WTC11 (cell line): ENCODE measurements at regions not wholly inside any gene's neighbourhood (a gene's known extent, or its start where the extent isn't known, plus 50 kb on each side); places are given as distances from the start of the nearest gene placed in this dataset.

Source experiments
- ESRRA ChIP-seq: sonication (generic); formaldehyde crosslinking; IDR thresholded peaks from 2 replicates; pipeline ENCODE4 v1.8.1; 2022; ENCODE audit warnings: mild to moderate bottlenecking, missing genetic modification reagents, borderline replicate concordance
- IRF2 ChIP-seq: sonication (generic); formaldehyde crosslinking; IDR thresholded peaks from 2 replicates; pipeline ENCODE4 v1.8.0; 2022; ENCODE audit warnings: low read depth, missing genetic modification reagents, borderline replicate concordance
- NR2C2 ChIP-seq: sonication (generic); formaldehyde crosslinking; IDR thresholded peaks from 2 replicates; pipeline ENCODE4 v1.8.0; 2022; ENCODE audit warnings: mild to moderate bottlenecking, missing genetic modification reagents
- SP1 ChIP-seq: sonication (generic); formaldehyde crosslinking; conservative IDR thresholded peaks from 2 replicates; pipeline ENCODE4 v1.8.1; 2022; ENCODE audit warnings: missing genetic modification reagents
- ZNF263 ChIP-seq: sonication (generic); formaldehyde crosslinking; IDR thresholded peaks from 2 replicates; pipeline ENCODE4 v1.8.1; 2022; ENCODE audit warnings: low read depth, mild to moderate bottlenecking, moderate library complexity, missing genetic modification reagents
- ZNF416 ChIP-seq: fragments of 250-450 bp; sonication (Bioruptor Pico); IDR thresholded peaks from 2 replicates; pipeline ENCODE4 v1.9.0; 2021; ENCODE audit warnings: mild to moderate bottlenecking, inconsistent platforms
- ZNF423 ChIP-seq: fragments of 250-450 bp; sonication (Bioruptor Pico); IDR thresholded peaks from 2 replicates; pipeline ENCODE4 v2.1.2; 2022; ENCODE audit warnings: mild to moderate bottlenecking, moderate library complexity
- TF ChIP-seq, protein P1 (sequence below): sonication (generic); formaldehyde crosslinking; IDR thresholded peaks from 2 replicates; pipeline ENCODE4 v1.8.0; 2022; ENCODE audit warnings: mild to moderate bottlenecking, missing genetic modification reagents
- TF ChIP-seq, protein P2 (sequence below): sonication (generic); formaldehyde crosslinking; IDR thresholded peaks from 2 replicates; pipeline ENCODE4 v1.8.1; 2022; ENCODE audit warnings: low read depth, mild to moderate bottlenecking, moderate library complexity, missing genetic modification reagents, borderline replicate concordance
- TF ChIP-seq, protein P3 (sequence below): fragments of 200-600 bp; IDR thresholded peaks from 2 replicates; pipeline ENCODE4 v1.8.0; 2022; ENCODE audit warnings: antibody characterized with exemption
- TF ChIP-seq, protein P4 (sequence below): sonication (generic); formaldehyde crosslinking; IDR thresholded peaks from 2 replicates; pipeline ENCODE4 v1.8.0; 2022; ENCODE audit warnings: mild to moderate bottlenecking, missing genetic modification reagents
- TF ChIP-seq, protein P5 (sequence below): sonication (generic); formaldehyde crosslinking; IDR thresholded peaks from 2 replicates; pipeline ENCODE4 v1.8.1; 2023; ENCODE audit warnings: mild to moderate bottlenecking, moderate library complexity, missing genetic modification reagents

DNA sequence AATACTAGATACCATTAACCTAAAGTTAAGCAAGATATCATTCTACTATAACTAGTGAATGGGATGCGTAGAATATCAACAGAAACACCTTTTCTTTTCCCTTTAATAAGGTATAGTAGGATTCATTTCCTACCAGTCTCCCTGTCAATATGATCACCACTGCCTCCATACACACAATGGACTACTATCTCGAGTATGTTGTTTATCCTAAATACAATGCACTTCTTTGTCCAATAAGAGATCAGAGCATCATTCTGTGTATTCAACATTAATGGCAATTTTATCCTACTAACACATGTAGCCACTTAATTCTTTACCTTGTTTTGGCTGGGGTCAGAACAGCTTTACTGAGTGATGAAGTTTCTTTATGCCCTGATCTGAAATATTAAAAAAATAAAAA lies 276.3 kb downstream of the TFEC start:
- TF ChIP-seq IRF2 (no peak), ZNF416 (CRISPR knock-in tag) (no peak), ZNF423 (no peak), SP1 (CRISPR knock-in tag) (no peak), ZNF263 (CRISPR knock-in tag) (no peak), NR2C2 (CRISPR knock-in tag) (no peak), ESRRA (CRISPR knock-in tag) (no peak)
- TF ChIP-seq, protein P1, sequence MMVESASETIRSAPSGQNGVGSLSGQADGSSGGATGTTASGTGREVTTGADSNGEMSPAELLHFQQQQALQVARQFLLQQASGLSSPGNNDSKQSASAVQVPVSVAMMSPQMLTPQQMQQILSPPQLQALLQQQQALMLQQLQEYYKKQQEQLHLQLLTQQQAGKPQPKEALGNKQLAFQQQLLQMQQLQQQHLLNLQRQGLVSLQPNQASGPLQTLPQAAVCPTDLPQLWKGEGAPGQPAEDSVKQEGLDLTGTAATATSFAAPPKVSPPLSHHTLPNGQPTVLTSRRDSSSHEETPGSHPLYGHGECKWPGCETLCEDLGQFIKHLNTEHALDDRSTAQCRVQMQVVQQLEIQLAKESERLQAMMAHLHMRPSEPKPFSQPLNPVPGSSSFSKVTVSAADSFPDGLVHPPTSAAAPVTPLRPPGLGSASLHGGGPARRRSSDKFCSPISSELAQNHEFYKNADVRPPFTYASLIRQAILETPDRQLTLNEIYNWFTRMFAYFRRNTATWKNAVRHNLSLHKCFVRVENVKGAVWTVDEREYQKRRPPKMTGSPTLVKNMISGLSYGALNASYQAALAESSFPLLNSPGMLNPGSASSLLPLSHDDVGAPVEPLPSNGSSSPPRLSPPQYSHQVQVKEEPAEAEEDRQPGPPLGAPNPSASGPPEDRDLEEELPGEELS (CRISPR knock-in tag): no peak
- TF ChIP-seq, protein P2, sequence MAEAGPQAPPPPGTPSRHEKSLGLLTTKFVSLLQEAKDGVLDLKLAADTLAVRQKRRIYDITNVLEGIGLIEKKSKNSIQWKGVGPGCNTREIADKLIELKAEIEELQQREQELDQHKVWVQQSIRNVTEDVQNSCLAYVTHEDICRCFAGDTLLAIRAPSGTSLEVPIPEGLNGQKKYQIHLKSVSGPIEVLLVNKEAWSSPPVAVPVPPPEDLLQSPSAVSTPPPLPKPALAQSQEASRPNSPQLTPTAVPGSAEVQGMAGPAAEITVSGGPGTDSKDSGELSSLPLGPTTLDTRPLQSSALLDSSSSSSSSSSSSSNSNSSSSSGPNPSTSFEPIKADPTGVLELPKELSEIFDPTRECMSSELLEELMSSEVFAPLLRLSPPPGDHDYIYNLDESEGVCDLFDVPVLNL: no peak
- TF ChIP-seq, protein P3, sequence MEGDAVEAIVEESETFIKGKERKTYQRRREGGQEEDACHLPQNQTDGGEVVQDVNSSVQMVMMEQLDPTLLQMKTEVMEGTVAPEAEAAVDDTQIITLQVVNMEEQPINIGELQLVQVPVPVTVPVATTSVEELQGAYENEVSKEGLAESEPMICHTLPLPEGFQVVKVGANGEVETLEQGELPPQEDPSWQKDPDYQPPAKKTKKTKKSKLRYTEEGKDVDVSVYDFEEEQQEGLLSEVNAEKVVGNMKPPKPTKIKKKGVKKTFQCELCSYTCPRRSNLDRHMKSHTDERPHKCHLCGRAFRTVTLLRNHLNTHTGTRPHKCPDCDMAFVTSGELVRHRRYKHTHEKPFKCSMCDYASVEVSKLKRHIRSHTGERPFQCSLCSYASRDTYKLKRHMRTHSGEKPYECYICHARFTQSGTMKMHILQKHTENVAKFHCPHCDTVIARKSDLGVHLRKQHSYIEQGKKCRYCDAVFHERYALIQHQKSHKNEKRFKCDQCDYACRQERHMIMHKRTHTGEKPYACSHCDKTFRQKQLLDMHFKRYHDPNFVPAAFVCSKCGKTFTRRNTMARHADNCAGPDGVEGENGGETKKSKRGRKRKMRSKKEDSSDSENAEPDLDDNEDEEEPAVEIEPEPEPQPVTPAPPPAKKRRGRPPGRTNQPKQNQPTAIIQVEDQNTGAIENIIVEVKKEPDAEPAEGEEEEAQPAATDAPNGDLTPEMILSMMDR: no peak
- TF ChIP-seq, protein P4, sequence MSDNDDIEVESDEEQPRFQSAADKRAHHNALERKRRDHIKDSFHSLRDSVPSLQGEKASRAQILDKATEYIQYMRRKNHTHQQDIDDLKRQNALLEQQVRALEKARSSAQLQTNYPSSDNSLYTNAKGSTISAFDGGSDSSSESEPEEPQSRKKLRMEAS (CRISPR knock-in tag): no peak
- TF ChIP-seq, protein P5, sequence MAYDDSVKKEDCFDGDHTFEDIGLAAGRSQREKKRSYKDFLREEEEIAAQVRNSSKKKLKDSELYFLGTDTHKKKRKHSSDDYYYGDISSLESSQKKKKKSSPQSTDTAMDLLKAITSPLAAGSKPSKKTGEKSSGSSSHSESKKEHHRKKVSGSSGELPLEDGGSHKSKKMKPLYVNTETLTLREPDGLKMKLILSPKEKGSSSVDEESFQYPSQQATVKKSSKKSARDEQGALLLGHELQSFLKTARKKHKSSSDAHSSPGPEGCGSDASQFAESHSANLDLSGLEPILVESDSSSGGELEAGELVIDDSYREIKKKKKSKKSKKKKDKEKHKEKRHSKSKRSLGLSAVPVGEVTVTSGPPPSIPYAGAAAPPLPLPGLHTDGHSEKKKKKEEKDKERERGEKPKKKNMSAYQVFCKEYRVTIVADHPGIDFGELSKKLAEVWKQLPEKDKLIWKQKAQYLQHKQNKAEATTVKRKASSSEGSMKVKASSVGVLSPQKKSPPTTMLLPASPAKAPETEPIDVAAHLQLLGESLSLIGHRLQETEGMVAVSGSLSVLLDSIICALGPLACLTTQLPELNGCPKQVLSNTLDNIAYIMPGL (CRISPR knock-in tag): no peak
